ENCODE measurements at regions not wholly inside any gene's neighbourhood (a gene's known extent, or its start where the extent isn't known, plus 50 kb on each side); places are given as distances from the start of the nearest gene placed in this dataset.

DNA sequence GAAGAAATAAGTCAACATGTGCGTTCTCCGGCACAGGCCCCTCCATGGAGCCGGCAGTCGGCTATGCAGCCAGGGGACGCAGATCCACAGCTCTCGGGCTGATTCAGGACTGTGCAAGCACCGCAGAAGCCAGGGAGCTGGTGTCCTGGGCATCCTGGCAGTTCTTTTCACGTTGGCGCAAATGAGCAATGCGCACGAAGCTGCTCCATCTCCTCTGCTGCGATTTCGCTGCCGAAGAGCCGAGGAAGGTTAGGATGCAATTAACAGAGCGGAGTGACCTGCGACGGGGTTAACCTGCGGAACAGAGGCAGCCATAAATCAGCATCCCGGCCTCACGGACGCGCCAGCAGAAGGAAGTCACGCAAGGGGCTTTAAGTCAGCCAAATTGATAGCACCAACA, 107.1 kb upstream of the POU3F3 start:
- TF ChIP-seq CREB1 (IDR thresholded peaks at IDR 0.05; ENCODE audit: low read depth) (no peak), TAF1 (IDR thresholded peaks at IDR 0.05; ENCODE audit: low read depth) (no peak), YY1 (IDR thresholded peaks at IDR 0.05; ENCODE audit: low read depth) (no peak), TCF12 (IDR thresholded peaks at IDR 0.05; ENCODE audit: low read depth) (no peak), CEBPB (IDR thresholded peaks at IDR 0.05) (no peak), NFIC (IDR thresholded peaks at IDR 0.05) (no peak), FOXM1 (IDR thresholded peaks at IDR 0.05; ENCODE audit: borderline replicate concordance, low read depth) (no peak), EP300 (IDR thresholded peaks at IDR 0.05; ENCODE audit: borderline replicate concordance) (no peak), TEAD4 (IDR thresholded peaks at IDR 0.05) (no peak), ZBTB7A (IDR thresholded peaks at IDR 0.05; ENCODE audit: low read depth) (no peak), EGR1 (IDR thresholded peaks at IDR 0.05) (no peak)
- TF ChIP-seq, protein P1, sequence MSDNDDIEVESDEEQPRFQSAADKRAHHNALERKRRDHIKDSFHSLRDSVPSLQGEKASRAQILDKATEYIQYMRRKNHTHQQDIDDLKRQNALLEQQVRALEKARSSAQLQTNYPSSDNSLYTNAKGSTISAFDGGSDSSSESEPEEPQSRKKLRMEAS (IDR thresholded peaks at IDR 0.05) = no peak
- TF ChIP-seq, protein P2, sequence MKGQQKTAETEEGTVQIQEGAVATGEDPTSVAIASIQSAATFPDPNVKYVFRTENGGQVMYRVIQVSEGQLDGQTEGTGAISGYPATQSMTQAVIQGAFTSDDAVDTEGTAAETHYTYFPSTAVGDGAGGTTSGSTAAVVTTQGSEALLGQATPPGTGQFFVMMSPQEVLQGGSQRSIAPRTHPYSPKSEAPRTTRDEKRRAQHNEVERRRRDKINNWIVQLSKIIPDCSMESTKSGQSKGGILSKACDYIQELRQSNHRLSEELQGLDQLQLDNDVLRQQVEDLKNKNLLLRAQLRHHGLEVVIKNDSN (IDR thresholded peaks at IDR 0.05) = no peak
- TF ChIP-seq, protein P3, sequence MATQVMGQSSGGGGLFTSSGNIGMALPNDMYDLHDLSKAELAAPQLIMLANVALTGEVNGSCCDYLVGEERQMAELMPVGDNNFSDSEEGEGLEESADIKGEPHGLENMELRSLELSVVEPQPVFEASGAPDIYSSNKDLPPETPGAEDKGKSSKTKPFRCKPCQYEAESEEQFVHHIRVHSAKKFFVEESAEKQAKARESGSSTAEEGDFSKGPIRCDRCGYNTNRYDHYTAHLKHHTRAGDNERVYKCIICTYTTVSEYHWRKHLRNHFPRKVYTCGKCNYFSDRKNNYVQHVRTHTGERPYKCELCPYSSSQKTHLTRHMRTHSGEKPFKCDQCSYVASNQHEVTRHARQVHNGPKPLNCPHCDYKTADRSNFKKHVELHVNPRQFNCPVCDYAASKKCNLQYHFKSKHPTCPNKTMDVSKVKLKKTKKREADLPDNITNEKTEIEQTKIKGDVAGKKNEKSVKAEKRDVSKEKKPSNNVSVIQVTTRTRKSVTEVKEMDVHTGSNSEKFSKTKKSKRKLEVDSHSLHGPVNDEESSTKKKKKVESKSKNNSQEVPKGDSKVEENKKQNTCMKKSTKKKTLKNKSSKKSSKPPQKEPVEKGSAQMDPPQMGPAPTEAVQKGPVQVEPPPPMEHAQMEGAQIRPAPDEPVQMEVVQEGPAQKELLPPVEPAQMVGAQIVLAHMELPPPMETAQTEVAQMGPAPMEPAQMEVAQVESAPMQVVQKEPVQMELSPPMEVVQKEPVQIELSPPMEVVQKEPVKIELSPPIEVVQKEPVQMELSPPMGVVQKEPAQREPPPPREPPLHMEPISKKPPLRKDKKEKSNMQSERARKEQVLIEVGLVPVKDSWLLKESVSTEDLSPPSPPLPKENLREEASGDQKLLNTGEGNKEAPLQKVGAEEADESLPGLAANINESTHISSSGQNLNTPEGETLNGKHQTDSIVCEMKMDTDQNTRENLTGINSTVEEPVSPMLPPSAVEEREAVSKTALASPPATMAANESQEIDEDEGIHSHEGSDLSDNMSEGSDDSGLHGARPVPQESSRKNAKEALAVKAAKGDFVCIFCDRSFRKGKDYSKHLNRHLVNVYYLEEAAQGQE (IDR thresholded peaks at IDR 0.05; ENCODE audit: low read depth) = no peak

DNA sequence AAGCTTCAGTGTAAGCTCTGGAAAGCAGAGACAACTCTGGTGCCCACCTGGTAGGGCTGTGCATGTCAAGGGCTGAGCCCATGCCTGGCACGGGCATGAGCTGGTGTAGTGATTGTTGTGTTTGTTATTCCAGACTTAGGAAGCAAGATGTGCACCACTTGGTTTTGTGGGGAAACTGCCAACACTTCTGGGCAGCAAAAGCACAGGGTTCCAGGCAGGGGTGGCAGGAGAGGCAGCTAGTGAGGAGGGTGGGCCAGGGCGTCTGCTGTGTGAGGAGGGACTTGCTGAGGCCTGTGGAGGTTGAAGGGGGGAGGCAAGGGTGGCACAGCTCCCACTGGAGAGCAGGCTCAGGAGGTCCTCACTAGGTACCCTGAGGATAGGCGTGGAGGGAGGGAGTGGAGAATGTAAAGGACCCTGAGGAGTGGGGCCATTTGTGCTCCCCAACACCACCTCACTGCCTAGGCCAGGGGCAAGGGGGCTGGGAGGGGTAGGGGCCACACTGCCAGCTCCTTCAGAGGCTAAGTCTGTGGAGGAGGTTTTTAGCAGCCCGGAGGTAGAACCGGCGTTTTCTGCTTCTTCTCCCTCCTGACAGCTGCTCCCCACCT, 104.0 kb upstream of the POU3F3 start:
- TF ChIP-seq ZBTB7A (IDR thresholded peaks at IDR 0.05; ENCODE audit: low read depth) = no peak
- TF ChIP-seq TAF1 (IDR thresholded peaks at IDR 0.05; ENCODE audit: low read depth) = no peak
- TF ChIP-seq, protein P2 (IDR thresholded peaks at IDR 0.05) = no peak
- TF ChIP-seq, protein P1 (IDR thresholded peaks at IDR 0.05) = no peak
- no peak for TF ChIP-seq CEBPB (IDR thresholded peaks at IDR 0.05)

DNA sequence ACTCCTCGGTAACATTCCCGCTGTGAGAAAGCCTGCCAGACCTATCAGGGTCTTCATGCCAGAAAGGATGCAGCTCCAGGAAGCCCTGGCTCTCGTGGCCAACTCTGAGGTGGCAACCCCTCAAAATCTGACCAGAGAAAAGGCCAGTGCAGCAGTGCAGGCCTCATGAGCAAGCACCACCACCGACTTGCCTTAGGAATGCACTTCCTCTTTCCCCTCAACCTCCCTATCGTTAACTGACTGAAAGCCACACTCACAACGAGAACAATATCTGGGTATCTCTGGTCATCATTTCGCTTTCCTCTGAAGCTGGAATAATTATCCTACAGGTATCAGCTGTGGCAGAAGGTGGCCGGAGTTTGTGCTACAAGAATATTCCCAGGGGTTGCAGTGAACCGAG, 101.4 kb upstream of the POU3F3 start:
- TF ChIP-seq YY1 (IDR thresholded peaks at IDR 0.05; ENCODE audit: low read depth) (no peak), NFIC (IDR thresholded peaks at IDR 0.05) (no peak), CEBPB (IDR thresholded peaks at IDR 0.05) (no peak), TAF1 (IDR thresholded peaks at IDR 0.05; ENCODE audit: low read depth) (no peak), EP300 (IDR thresholded peaks at IDR 0.05; ENCODE audit: borderline replicate concordance) (no peak), TCF12 (IDR thresholded peaks at IDR 0.05; ENCODE audit: low read depth) (no peak), FOXM1 (IDR thresholded peaks at IDR 0.05; ENCODE audit: borderline replicate concordance, low read depth) (no peak), EGR1 (IDR thresholded peaks at IDR 0.05) (no peak), TEAD4 (IDR thresholded peaks at IDR 0.05) (no peak), ZBTB7A (IDR thresholded peaks at IDR 0.05; ENCODE audit: low read depth) (no peak), CREB1 (IDR thresholded peaks at IDR 0.05; ENCODE audit: low read depth) (no peak), RAD21 (IDR thresholded peaks at IDR 0.05; ENCODE audit: low read depth) (no peak)
- TF ChIP-seq, protein P1 (IDR thresholded peaks at IDR 0.05) = no peak
- TF ChIP-seq, protein P3 (IDR thresholded peaks at IDR 0.05; ENCODE audit: low read depth) = no peak
- TF ChIP-seq, protein P2 (IDR thresholded peaks at IDR 0.05) = no peak

DNA sequence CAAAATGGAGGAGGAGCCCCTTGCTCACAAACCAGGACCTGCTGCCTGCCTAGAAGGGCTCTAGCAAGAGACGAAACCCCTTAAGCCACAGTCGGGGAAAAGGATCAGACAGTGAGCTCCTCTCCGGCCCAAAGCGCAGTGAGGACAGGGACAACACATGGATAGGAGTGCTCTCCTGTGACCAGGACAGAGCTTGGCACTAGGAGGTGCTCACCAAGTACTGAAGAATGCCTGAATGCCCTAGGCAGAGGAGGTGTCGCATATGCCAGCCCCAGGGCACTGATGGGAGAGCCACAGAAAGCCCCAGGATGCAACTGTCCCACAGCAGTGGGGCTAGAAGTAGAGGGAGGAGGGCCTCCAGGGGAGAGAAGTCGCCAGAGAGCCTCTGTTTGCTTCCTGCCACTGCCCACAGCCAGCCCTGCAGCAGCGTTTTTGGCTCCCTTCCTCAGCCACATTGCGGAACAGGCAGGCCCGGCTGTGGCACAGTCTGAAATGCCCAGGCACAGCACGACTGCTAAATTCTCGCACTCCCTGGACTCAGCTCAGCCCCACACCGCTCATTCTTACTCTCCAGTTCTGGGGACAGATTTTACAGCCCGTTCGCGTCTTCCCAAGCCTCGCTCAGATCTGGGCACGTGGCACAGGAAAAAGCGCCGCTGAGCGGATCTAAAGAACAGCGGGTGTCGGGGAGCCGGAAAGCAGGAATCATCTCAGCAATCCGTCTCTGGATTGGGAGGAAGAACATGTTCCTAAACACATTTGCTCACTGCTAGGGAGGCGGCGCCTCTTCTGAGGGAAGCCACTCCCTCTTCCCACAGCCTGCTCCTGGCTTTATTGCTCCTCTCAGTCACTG, 98.7 kb upstream of the POU3F3 start:
- no peak for TF ChIP-seq NFIC (IDR thresholded peaks at IDR 0.05)

DNA sequence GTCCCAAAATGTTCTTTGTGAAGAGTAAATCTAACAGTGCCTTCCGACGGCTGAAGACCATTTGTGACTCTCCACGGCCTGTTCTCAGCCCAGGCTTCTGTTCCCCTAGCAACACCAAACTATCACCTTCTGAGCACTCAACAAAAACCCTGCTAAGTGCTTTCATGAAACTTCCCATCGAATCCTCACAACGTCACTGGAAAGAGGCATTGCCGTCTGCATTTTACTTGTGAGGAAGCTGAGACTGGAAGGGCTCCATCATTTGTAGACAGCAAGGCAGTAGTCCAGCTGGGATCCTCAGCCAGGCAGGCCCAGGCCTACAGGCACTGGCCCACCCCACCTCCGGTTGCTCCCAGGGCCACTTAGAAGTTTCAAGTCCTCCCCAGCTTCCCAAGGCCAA, 97.8 kb upstream of the POU3F3 start:
- TF ChIP-seq FOXM1 (IDR thresholded peaks at IDR 0.05; ENCODE audit: borderline replicate concordance, low read depth) (no peak), TAF1 (IDR thresholded peaks at IDR 0.05; ENCODE audit: low read depth) (no peak), TEAD4 (IDR thresholded peaks at IDR 0.05) (no peak), YY1 (IDR thresholded peaks at IDR 0.05; ENCODE audit: low read depth) (no peak), CREB1 (IDR thresholded peaks at IDR 0.05; ENCODE audit: low read depth) (no peak), ZBTB7A (IDR thresholded peaks at IDR 0.05; ENCODE audit: low read depth) (no peak), TCF12 (IDR thresholded peaks at IDR 0.05; ENCODE audit: low read depth) (no peak), EGR1 (IDR thresholded peaks at IDR 0.05) (no peak), CEBPB (IDR thresholded peaks at IDR 0.05) (no peak), RAD21 (IDR thresholded peaks at IDR 0.05; ENCODE audit: low read depth) (no peak), EP300 (IDR thresholded peaks at IDR 0.05; ENCODE audit: borderline replicate concordance) (no peak), NFIC (IDR thresholded peaks at IDR 0.05) (no peak)
- TF ChIP-seq, protein P1 (IDR thresholded peaks at IDR 0.05) = no peak
- TF ChIP-seq, protein P3 (IDR thresholded peaks at IDR 0.05; ENCODE audit: low read depth) = no peak
- TF ChIP-seq, protein P2 (IDR thresholded peaks at IDR 0.05) = no peak
